SK-N-MC (cell line): ENCODE measurements at regions not wholly inside any gene's neighbourhood (a gene's known extent, or its start where the extent isn't known, plus 50 kb on each side); places are given as distances from the start of the nearest gene placed in this dataset.

ENCODE experiments used
- EZH2 ChIP-seq: fragments of 200-600 bp; sonication (generic); IDR thresholded peaks from one replicate; pipeline ENCODE4 v1.6.1; 2017; ENCODE audit warnings: antibody characterized with exemption
- FOXP2 ChIP-seq: optimal IDR thresholded peaks from 2 replicates; pipeline ENCODE3; 2011; ENCODE audit warnings: mild to moderate bottlenecking, moderate library complexity; ENCODE audit not compliant: insufficient read depth; ENCODE audit errors: extremely low read length, control extremely low read depth
- POLR2AphosphoS5 ChIP-seq: IDR thresholded peaks from 2 replicates; pipeline ENCODE4 v1.6.1; 2012; ENCODE audit warnings: mild to moderate bottlenecking, low read depth, low read length, borderline replicate concordance

DNA sequence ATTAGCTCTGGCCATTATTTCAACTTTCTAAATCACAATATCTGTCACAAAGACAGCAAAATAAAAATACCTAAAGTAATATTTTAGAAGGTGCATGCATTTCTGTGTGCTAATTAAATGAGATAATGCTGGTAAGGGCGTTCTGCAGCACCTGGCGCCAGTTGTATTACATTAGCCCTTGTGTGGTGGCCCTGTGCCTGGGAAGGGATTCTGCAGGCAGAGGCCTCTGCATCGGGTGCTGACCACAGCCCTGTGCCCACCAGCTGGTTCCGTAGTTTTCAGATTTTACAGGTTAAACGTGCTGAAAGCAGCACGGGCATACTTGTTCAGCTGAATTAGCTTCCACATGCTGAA, 157.7 kb upstream of the PRKCQ start:
- no peak for TF ChIP-seq EZH2
- TF ChIP-seq POLR2AphosphoS5: no peak
- TF ChIP-seq FOXP2: no peak
